Transverse colon (tissue), 4 donors: ENCODE measurements at regions not wholly inside any gene's neighbourhood (a gene's known extent, or its start where the extent isn't known, plus 50 kb on each side); places are given as distances from the start of the nearest gene placed in this dataset.

ENCODE experiments used
- DNase-seq: peaks from one replicate; pipeline ENCODE4 v3.0.0-alpha.2; 2019
- H3K27ac ChIP-seq, 4 donors: fragments of 200-600 bp; sonication (generic); 2 replicates each; pipeline ENCODE4 v1.5.1; 2016 to 2018; ENCODE audit warnings: inconsistent platforms in 4 of 4
- H3K27me3 ChIP-seq: fragments of 200-600 bp; sonication (generic); 2 replicates; pipeline ENCODE4 v1.5.1; 2017; ENCODE audit warnings: inconsistent platforms
- H3K36me3 ChIP-seq, 4 donors: fragments of 200-600 bp; sonication (generic); 2 replicates each; pipeline ENCODE4 v1.5.1; 2017 to 2019; ENCODE audit warnings: inconsistent platforms in 4 of 4
- H3K4me1 ChIP-seq, 4 donors: fragments of 200-600 bp; sonication (generic); 2 replicates each; pipeline ENCODE4 v1.5.1; 2017 to 2020; ENCODE audit warnings: inconsistent platforms in 4 of 4
- H3K4me3 ChIP-seq, 4 donors: fragments of 200-600 bp; sonication (generic); 1 replicate in 1 of 4; 2 replicates in 3 of 4; pipeline versions ENCODE4 v1.5.1 to v1.6.1; 2017 to 2019; ENCODE audit warnings: inconsistent platforms in 4 of 4
- H3K9me3 ChIP-seq, 2 donors: fragments of 200-600 bp; sonication (generic); 2 replicates each; pipeline ENCODE4 v1.5.1; 2017 to 2019; ENCODE audit warnings: inconsistent platforms in 2 of 2
- EP300 ChIP-seq: sonication (generic); formaldehyde crosslinking; IDR thresholded peaks from one replicate; pipeline ENCODE4 v1.6.1; 2017; ENCODE audit warnings: antibody characterized with exemption, low read depth
- POLR2A ChIP-seq: fragments of 450-650 bp; IDR thresholded peaks from one replicate; pipeline ENCODE4 v1.6.1; 2016; ENCODE audit warnings: antibody characterized with exemption, mild to moderate bottlenecking, moderate library complexity
- POLR2AphosphoS5 ChIP-seq, 3 donors: sonication (generic); formaldehyde crosslinking; IDR thresholded peaks; one replicate each; pipeline ENCODE4 v1.6.1; 2016; ENCODE audit warnings: antibody characterized with exemption in 3 of 3
- WGBS, 2 donors: methylation state at CpG; one replicate each; pipeline ENCODE4 v1.1.5; 2018; ENCODE audit warnings: low coverage in 1 of 2; 5-methylcytosine and 5-hydroxymethylcytosine counted together
- in situ Hi-C, 4 donors: fragments of 200-750 bp; cut with MboI; loops; one replicate each; pipeline versions ENCODE4 v1.15.0 to v1.15.1; 2017; ENCODE audit warnings: low sequenced_read_pairs in 3 of 4, low pct_ligation_motif_present in 1 of 4, low pct_unique_long_range_greater_than_20kb in 1 of 4
- intact Hi-C: fragments of 100-400 bp; cut with DNase I; formaldehyde crosslinking; loops from one replicate; pipeline ENCODE4 v1.15.1; 2023; ENCODE audit warnings: low total_unique reads
- TF ChIP-seq, protein P1 (sequence below), 5 experiments: fragments of 200-600 bp in 3 of 5; fragments of 450-650 bp in 2 of 5; sonication (generic) in 3 of 5; IDR thresholded peaks; 1 replicate in 2 of 5; 2 replicates in 3 of 5; pipeline ENCODE4 v1.5.1; 2016 to 2017; ENCODE audit warnings: antibody characterized with exemption in 5 of 5, inconsistent platforms in 3 of 5, mild to moderate bottlenecking in 2 of 5, moderate library complexity in 1 of 5

DNA sequence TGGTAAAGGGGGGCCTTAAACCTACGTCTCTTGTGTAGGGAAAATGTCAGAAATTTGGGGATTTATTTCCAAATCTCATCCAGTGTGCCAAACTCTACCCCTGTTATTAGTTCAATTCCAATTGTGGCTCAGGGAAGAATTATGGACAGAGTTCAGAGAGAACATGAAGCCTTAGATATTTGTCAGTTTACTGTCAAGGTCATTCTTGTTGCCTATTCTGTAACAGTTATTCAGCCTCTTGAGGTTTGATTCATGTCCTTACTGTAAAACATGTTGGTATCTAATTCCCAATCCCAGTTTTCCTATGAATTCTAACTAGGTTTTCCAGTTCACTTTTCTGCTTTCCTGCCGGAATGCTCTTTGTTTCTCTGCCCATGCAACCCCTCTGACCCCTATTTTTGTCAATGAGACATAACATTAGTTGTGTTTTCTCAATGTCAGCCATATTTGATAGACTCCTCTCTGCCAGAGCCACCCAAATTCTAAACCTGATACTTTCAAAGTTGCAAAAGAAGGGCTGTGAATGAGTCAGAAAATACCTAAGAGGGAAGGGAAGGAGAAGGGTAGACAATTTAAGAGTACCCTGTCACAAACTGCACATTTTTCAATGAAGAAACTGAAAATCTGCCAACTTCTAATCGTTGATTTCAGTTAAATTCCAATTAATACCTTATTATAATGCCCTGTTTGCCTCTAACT lies 52.4 kb downstream of the ATOSA start:
- Histone ChIP-seq H3K4me3 (no peak overlapping the region), H3K9me3 (no peaks in the 10 kb centered on the region), H3K27me3 (no peaks in the 10 kb centered on the region), H3K4me1 (no peaks in the 10 kb centered on the region), H3K36me3 (peaks cover 0 to 49% (median 2%) of the 10 kb centered on the region in 4 donors), H3K27ac (no peak overlapping the region)
- no peak for DNase-seq
- intact Hi-C loops (no loop called here), in situ Hi-C loops (no loop called here)
- 85 to 100% methylated on average over 2 to 3 of the region's 3 CpGs for WGBS, 2 donors
- TF ChIP-seq POLR2A (no peak), EP300 (no peak), POLR2AphosphoS5 (IDR thresholded peaks at IDR 0.05) (no peak)
- TF ChIP-seq, protein P1, sequence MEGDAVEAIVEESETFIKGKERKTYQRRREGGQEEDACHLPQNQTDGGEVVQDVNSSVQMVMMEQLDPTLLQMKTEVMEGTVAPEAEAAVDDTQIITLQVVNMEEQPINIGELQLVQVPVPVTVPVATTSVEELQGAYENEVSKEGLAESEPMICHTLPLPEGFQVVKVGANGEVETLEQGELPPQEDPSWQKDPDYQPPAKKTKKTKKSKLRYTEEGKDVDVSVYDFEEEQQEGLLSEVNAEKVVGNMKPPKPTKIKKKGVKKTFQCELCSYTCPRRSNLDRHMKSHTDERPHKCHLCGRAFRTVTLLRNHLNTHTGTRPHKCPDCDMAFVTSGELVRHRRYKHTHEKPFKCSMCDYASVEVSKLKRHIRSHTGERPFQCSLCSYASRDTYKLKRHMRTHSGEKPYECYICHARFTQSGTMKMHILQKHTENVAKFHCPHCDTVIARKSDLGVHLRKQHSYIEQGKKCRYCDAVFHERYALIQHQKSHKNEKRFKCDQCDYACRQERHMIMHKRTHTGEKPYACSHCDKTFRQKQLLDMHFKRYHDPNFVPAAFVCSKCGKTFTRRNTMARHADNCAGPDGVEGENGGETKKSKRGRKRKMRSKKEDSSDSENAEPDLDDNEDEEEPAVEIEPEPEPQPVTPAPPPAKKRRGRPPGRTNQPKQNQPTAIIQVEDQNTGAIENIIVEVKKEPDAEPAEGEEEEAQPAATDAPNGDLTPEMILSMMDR (IDR thresholded peaks at IDR 0.05), result no peak

DNA sequence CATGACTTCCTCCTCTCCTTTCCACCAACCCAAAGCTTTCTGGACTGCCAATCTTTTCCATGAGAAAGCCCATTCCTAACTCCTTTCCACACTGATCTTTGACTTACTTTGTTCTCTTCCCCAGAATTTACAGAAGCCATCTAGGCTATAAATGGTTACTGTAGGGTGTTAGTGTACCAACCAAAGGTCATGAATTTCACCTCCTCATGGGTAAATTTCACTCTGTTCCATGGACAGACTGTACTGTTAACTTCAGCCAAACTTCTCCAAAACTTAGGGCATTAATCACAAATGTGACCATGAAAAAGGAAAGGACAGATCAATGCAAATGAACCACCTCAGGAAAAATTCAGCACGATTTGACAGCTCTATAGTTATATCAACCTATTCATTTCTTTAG lies 54.9 kb downstream of the ATOSA start:
- Histone ChIP-seq H3K27me3 (no peaks in the 10 kb centered on the region), H3K36me3 (peaks cover 0 to 35% (median 2%) of the 10 kb centered on the region in 4 donors), H3K4me1 (no peaks in the 10 kb centered on the region), H3K4me3 (no peak overlapping the region), H3K9me3 (no peaks in the 10 kb centered on the region), H3K27ac (no peak overlapping the region)
- 89 to 93% methylated on average over 1 of the region's 1 CpG for WGBS, 2 donors
- in situ Hi-C loops, result loop anchor here in 1 of 4 donors (25.0 kb wide), 1 partner anchor 113 kb away; no protein-coding TSS in a partner anchor
- no peak for TF ChIP-seq POLR2AphosphoS5 (IDR thresholded peaks at IDR 0.05)
- no peak for TF ChIP-seq POLR2A
- TF ChIP-seq EP300, result no peak
- TF ChIP-seq, protein P1 (IDR thresholded peaks at IDR 0.05), result no peak
- intact Hi-C loops, result no loop called here
- DNase-seq, result no peak

GRCh38 chr15:52622791-52623190 lies 54.0 kb upstream of the ARPP19 start:
- Histone ChIP-seq H3K4me1 (no peaks in the 10 kb centered on the region), H3K27me3 (no peaks in the 10 kb centered on the region), H3K4me3 (no peak overlapping the region), H3K36me3 (peaks cover 0 to 30% (median 0%) of the 10 kb centered on the region in 4 donors), H3K9me3 (no peaks in the 10 kb centered on the region), H3K27ac (no peak overlapping the region)
- DNase-seq, result no peak
- TF ChIP-seq EP300, result no peak
- TF ChIP-seq, protein P1 (IDR thresholded peaks at IDR 0.05), result no peak
- TF ChIP-seq POLR2A, result no peak
- TF ChIP-seq POLR2AphosphoS5 (IDR thresholded peaks at IDR 0.05), result no peak
- 83 to 93% methylated on average over 3 to 4 of the region's 4 CpGs for WGBS, 2 donors
- intact Hi-C loops (no loop called here), in situ Hi-C loops (loop anchor here in 1 of 4 donors (25.0 kb wide), 1 partner anchor 115 kb away; no protein-coding TSS in a partner anchor)

DNA sequence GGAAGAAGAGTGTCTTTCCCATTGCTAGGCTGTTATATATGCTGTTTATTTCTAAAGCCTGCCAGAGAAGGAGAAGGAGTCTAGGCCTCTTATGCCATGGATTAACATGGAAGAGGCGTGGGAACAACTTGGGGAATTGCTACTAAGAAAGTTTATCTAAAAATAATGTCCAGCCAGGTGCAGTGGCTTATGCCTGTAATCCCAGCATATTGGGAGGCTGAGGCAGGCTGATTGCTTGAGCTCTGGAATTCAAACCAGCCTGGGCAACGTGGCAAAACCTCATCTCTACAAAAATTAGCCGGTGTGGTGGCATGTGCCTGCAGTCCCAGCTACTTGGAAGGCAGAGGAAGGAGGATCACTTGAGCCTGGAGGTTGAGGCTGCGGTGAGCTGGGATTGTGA lies 51.7 kb upstream of the ARPP19 start:
- no peaks in the 10 kb centered on the region for H3K27me3 ChIP-seq
- no peak overlapping the region for H3K4me3 ChIP-seq
- in situ Hi-C loops (loop anchor here in 1 of 4 donors (25.0 kb wide), 1 partner anchor 117 kb away; no protein-coding TSS in a partner anchor), intact Hi-C loops (no loop called here)
- H3K36me3 ChIP-seq, result peaks cover 0 to 22% (median 5%) of the 10 kb centered on the region in 4 donors
- WGBS, 2 donors, result 86 to 93% methylated on average over 2 to 4 of the region's 4 CpGs
- DNase-seq, result no peak
- TF ChIP-seq EP300 (no peak), POLR2AphosphoS5 (IDR thresholded peaks at IDR 0.05) (no peak), POLR2A (no peak)
- TF ChIP-seq, protein P1 (IDR thresholded peaks at IDR 0.05), result no peak
- no peaks in the 10 kb centered on the region for H3K4me1 ChIP-seq
- H3K27ac ChIP-seq, result no peak overlapping the region
- no peaks in the 10 kb centered on the region for H3K9me3 ChIP-seq
